ENCODE measurements at regions not wholly inside any gene's neighbourhood (a gene's known extent, or its start where the extent isn't known, plus 50 kb on each side); places are given as distances from the start of the nearest gene placed in this dataset.

DNA sequence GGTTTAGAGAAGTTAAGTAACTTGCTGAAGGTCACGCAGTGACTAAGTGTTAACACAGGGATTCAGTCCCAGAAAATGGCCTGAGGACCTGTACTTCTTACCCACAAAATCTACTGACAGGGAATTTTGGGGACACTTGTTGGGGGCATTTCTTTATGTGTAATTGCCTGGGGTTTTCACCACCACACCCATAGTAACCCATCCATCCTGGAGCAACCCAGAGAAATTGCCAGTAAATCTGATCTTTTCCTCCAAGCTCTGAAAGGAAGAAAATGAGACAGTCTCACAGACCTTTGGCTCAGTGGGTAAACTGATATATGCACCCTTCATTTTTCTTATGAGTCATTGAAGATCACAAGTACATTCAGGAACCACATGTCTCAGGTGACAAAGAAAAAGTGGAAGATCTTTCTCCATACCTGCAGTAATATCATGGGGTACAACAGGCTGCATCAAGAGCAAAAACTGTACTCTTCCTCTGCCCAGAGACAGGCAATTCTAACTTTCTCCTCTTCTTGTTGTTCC, 81.0 kb downstream of the NOG start:
- ChIA-PET POLR2A (no interaction called here), CTCF (interaction anchor here (0.6 kb wide), 1 partner anchor 82 kb away, joined by 3 read pairs; no protein-coding TSS in a partner anchor)
- no peak for TF ChIP-seq TCF7L2 (IDR thresholded peaks at IDR 0.05; ENCODE audit: low read depth, low read length)
- TF ChIP-seq, protein P1, sequence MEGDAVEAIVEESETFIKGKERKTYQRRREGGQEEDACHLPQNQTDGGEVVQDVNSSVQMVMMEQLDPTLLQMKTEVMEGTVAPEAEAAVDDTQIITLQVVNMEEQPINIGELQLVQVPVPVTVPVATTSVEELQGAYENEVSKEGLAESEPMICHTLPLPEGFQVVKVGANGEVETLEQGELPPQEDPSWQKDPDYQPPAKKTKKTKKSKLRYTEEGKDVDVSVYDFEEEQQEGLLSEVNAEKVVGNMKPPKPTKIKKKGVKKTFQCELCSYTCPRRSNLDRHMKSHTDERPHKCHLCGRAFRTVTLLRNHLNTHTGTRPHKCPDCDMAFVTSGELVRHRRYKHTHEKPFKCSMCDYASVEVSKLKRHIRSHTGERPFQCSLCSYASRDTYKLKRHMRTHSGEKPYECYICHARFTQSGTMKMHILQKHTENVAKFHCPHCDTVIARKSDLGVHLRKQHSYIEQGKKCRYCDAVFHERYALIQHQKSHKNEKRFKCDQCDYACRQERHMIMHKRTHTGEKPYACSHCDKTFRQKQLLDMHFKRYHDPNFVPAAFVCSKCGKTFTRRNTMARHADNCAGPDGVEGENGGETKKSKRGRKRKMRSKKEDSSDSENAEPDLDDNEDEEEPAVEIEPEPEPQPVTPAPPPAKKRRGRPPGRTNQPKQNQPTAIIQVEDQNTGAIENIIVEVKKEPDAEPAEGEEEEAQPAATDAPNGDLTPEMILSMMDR (IDR thresholded peaks at IDR 0.05), result no peak
- no peak for TF ChIP-seq SIN3A (IDR thresholded peaks at IDR 0.05; ENCODE audit: borderline replicate concordance, insufficient read depth, low read depth, low read length)
- TF ChIP-seq, protein P2, sequence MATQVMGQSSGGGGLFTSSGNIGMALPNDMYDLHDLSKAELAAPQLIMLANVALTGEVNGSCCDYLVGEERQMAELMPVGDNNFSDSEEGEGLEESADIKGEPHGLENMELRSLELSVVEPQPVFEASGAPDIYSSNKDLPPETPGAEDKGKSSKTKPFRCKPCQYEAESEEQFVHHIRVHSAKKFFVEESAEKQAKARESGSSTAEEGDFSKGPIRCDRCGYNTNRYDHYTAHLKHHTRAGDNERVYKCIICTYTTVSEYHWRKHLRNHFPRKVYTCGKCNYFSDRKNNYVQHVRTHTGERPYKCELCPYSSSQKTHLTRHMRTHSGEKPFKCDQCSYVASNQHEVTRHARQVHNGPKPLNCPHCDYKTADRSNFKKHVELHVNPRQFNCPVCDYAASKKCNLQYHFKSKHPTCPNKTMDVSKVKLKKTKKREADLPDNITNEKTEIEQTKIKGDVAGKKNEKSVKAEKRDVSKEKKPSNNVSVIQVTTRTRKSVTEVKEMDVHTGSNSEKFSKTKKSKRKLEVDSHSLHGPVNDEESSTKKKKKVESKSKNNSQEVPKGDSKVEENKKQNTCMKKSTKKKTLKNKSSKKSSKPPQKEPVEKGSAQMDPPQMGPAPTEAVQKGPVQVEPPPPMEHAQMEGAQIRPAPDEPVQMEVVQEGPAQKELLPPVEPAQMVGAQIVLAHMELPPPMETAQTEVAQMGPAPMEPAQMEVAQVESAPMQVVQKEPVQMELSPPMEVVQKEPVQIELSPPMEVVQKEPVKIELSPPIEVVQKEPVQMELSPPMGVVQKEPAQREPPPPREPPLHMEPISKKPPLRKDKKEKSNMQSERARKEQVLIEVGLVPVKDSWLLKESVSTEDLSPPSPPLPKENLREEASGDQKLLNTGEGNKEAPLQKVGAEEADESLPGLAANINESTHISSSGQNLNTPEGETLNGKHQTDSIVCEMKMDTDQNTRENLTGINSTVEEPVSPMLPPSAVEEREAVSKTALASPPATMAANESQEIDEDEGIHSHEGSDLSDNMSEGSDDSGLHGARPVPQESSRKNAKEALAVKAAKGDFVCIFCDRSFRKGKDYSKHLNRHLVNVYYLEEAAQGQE (IDR thresholded peaks at IDR 0.05; ENCODE audit: insufficient read depth in 1 of 2, low read depth in 2 of 2, low read length in 1 of 2), result no peak
- TF ChIP-seq POLR2AphosphoS5 (IDR thresholded peaks at IDR 0.05; ENCODE audit: low read depth, low read length), result no peak
- in situ Hi-C loops (cut with HindIII; ENCODE audit: low pct_unique_long_range_greater_than_20kb, low sequenced_read_pairs) (no loop called here), intact Hi-C loops (cut with micrococcal nuclease; ENCODE audit: unreplicated experiment) (no loop called here)
- ATAC-seq, result no peak
- H3K36me3 ChIP-seq (ENCODE audit: control insufficient read depth, insufficient read depth, low read length), result no peaks in the 10 kb centered on the region
- no peak overlapping the region for H3K4me3 ChIP-seq (ENCODE audit: low read depth in 2 of 2, low read length in 2 of 2)
- BruUV-seq (replicated peaks), result no TSS peak
- 0 out of 2 replicates have a peak, but pooled peaks cover 4% of the 10 kb centered on the region for H3K4me1 ChIP-seq (ENCODE audit: control insufficient read depth, insufficient read depth, low read length)
- H3K27ac ChIP-seq (ENCODE audit: low read length), result no peak overlapping the region
- DNase-seq (ENCODE audit: low read depth, low spot score), result no peak
- H3K9me3 ChIP-seq (ENCODE audit: control insufficient read depth, insufficient read depth, low read depth, low read length), result no peaks in the 10 kb centered on the region
- H3K27me3 ChIP-seq (ENCODE audit: control insufficient read depth, insufficient read depth, low read length), result no peaks in the 10 kb centered on the region

DNA sequence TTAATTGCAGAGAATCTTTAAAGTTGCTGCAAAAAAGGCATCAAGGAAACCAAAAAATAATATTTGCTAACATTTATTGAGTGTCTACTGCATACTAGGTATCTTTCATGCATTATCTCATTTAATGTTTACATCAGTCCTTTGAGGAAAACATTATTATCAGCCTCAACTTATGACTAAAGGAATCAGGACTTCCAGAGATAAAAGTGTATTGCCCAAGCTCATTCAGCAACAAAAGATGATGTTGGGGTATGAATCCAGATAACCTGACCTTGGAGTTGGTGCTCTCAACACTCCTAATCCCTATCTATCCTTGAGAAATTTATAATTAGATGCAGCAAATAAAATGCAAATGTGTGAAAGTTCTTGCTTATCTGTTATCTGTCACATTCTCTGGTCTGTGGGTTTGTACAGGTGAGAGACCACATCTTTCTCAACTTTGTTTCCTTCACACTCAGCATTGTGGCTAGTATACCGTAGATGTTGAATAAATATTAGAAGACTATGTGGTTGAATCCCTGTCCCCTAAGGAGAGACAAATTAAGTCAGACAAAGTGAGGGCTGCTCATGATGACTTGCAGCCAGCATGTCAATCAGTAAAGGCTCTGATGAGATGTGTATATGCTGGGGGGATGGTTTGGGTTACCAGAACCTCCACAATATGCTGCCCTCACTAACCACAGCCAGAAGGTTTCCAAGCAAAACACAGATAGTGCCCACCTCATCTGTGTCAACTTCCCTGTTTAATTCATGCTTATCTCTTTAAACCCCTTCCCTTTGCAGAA, 82.6 kb downstream of the NOG start:
- ATAC-seq, result no peak
- no peaks in the 10 kb centered on the region for H3K36me3 ChIP-seq (ENCODE audit: control insufficient read depth, insufficient read depth, low read length)
- in situ Hi-C loops (cut with HindIII; ENCODE audit: low pct_unique_long_range_greater_than_20kb, low sequenced_read_pairs) (no loop called here), intact Hi-C loops (cut with micrococcal nuclease; ENCODE audit: unreplicated experiment) (no loop called here)
- no peak for DNase-seq (ENCODE audit: low read depth, low spot score)
- ChIA-PET POLR2A (no interaction called here), CTCF (interaction anchor here (1.0 kb wide), 1 partner anchor 83 kb away, joined by 5 read pairs; the partner anchor contains the start of gene NOG)
- TF ChIP-seq, protein P1 (IDR thresholded peaks at IDR 0.05), result no peak
- no peak for TF ChIP-seq POLR2AphosphoS5 (IDR thresholded peaks at IDR 0.05; ENCODE audit: low read depth, low read length)
- TF ChIP-seq, protein P2 (IDR thresholded peaks at IDR 0.05; ENCODE audit: insufficient read depth in 1 of 2, low read depth in 2 of 2, low read length in 1 of 2), result no peak
- no peak for TF ChIP-seq SIN3A (IDR thresholded peaks at IDR 0.05; ENCODE audit: borderline replicate concordance, insufficient read depth, low read depth, low read length)
- no peak for TF ChIP-seq TCF7L2 (IDR thresholded peaks at IDR 0.05; ENCODE audit: low read depth, low read length)
- H3K27me3 ChIP-seq (ENCODE audit: control insufficient read depth, insufficient read depth, low read length), result no peaks in the 10 kb centered on the region
- no TSS peak for BruUV-seq (replicated peaks)
- no peak overlapping the region for H3K27ac ChIP-seq (ENCODE audit: low read length)
- no peak overlapping the region for H3K4me3 ChIP-seq (ENCODE audit: low read depth in 2 of 2, low read length in 2 of 2)
- H3K9me3 ChIP-seq (ENCODE audit: control insufficient read depth, insufficient read depth, low read depth, low read length), result no peaks in the 10 kb centered on the region
- H3K4me1 ChIP-seq (ENCODE audit: control insufficient read depth, insufficient read depth, low read length), result 0 out of 2 replicates have a peak, but pooled peaks cover 5% of the 10 kb centered on the region

Data from Panc1 (cell line).